ENCODE measurements at regions not wholly inside any gene's neighbourhood (a gene's known extent, or its start where the extent isn't known, plus 50 kb on each side); places are given as distances from the start of the nearest gene placed in this dataset.

- no peak overlapping the region for H3K9ac ChIP-seq (ENCODE audit: low read length)
- intact Hi-C loops (cut with micrococcal nuclease), result no loop called here
- H3K4me1 ChIP-seq (ENCODE audit: control insufficient read depth in 1 of 2, insufficient read depth in 2 of 2, low read length in 2 of 2), result no peaks in the 10 kb centered on the region
- TF ChIP-seq MAX (IDR thresholded peaks at IDR 0.05) (no peak), ATF3 (IDR thresholded peaks at IDR 0.05) (no peak), EZH2phosphoT487 (IDR thresholded peaks at IDR 0.05; ENCODE audit: borderline replicate concordance) (no peak), ZBTB33 (IDR thresholded peaks at IDR 0.05; ENCODE audit: extremely low read depth, insufficient replicate concordance, low read length) (no peak), EZH2 (IDR thresholded peaks at IDR 0.05) (no peak), REST (IDR thresholded peaks at IDR 0.05; ENCODE audit: low read depth) (no peak), YY1 (IDR thresholded peaks at IDR 0.05; ENCODE audit: extremely low read depth, insufficient replicate concordance, low read depth, low read length) (no peak), SIN3A (IDR thresholded peaks at IDR 0.05; ENCODE audit: low read depth) (no peak), POLR2A (IDR thresholded peaks at IDR 0.05; ENCODE audit: borderline replicate concordance, extremely low read depth, insufficient read depth, insufficient read length) (no peak), CBX3 (IDR thresholded peaks at IDR 0.05; ENCODE audit: low read depth) (no peak)
- no peaks in the 10 kb centered on the region for H3K9me3 ChIP-seq (ENCODE audit: control insufficient read depth in 1 of 2, insufficient read depth in 1 of 2, low read depth in 1 of 2, low read length in 2 of 2)
- ChIA-PET RAD21 (ENCODE audit: low non-redundant PET in 1 of 2, low total read pairs in 2 of 2, uncharacterized antibody in 2 of 2, unreplicated experiment in 2 of 2) (no interaction called here), POLR2A (no interaction called here), CTCF (no interaction called here)
- H3K79me2 ChIP-seq (ENCODE audit: insufficient read depth, low read length), result no peaks in the 10 kb centered on the region
- ATAC-seq (no peak), DNase-seq (ENCODE audit: low read depth, low spot score) (no peak)
- no peak overlapping the region for H2AFZ ChIP-seq (ENCODE audit: low read depth, low read length, poor library complexity, severe bottlenecking)
- peaks cover 33% of the 10 kb centered on the region for H3K27me3 ChIP-seq (ENCODE audit: insufficient read depth, low read length)
- H3K9me2 ChIP-seq (ENCODE audit: insufficient read depth), result no peaks in the 10 kb centered on the region
- H3K4me3 ChIP-seq (replicated peaks in 1 of 2; ENCODE audit: low read depth in 1 of 2, low read length in 2 of 2), result no peak overlapping the region
- H3K4me2 ChIP-seq (ENCODE audit: low read length), result no peak overlapping the region
- no peaks in the 10 kb centered on the region for H4K20me1 ChIP-seq (ENCODE audit: insufficient read depth)
- H3K36me3 ChIP-seq (ENCODE audit: control insufficient read depth in 1 of 2, insufficient read depth in 2 of 2, low read length in 2 of 2), result no peaks in the 10 kb centered on the region
- no TSS peak for BruUV-seq (replicated peaks)
- H3K27ac ChIP-seq (ENCODE audit: low read depth, low read length), result no peak overlapping the region
Observed at GRCh38 chr12:114293571-114294302, 112.2 kb downstream of the TBX5 start.
